ENCODE measurements at regions not wholly inside any gene's neighbourhood (a gene's known extent, or its start where the extent isn't known, plus 50 kb on each side); places are given as distances from the start of the nearest gene placed in this dataset.

DNA sequence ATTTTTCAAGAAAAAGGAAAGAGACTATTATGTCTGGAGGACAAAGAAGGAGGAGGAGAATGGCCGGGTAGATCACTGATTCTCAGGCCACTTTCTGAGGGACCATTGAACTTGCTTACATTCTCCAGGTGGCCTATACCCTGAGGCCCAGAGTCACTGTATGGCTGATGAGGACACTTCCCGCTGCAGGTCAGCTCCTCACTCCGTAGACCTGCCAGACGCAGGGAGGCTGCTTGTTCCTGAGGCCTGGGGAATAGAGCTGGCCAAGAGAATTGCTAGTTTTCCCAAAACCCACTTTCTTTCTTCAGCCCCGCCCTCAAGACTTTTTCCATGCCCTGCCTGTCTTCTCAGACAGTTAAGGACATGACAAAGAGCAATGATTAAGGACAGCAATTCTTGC is 510.5 kb upstream of the TBX3 start:
- H3K9me3 ChIP-seq: no peaks in the 10 kb centered on the region
- no peaks in the 10 kb centered on the region for H3K27me3 ChIP-seq (ENCODE audit: insufficient read depth)
- no peaks in the 10 kb centered on the region for H4K20me1 ChIP-seq (ENCODE audit: insufficient read depth)
- ChIA-PET POLR2A (no interaction called here), CTCF (interaction anchor here (0.9 to 1.2 kb wide), 2 partner anchors 14 to 53 kb away, joined by 3 read pairs; no protein-coding TSS in a partner anchor)
- no peak overlapping the region for H3K4me2 ChIP-seq
- H2AFZ ChIP-seq (ENCODE audit: low read depth): no peak overlapping the region
- H3F3A ChIP-seq (replicated peaks; ENCODE audit: insufficient read depth): no peaks in the 10 kb centered on the region
- no peak overlapping the region for H3K27ac ChIP-seq (ENCODE audit: low read depth in 2 of 2, low read length in 1 of 2)
- no peaks in the 10 kb centered on the region for H3K9me2 ChIP-seq
- TF ChIP-seq EZH2phosphoT487 (IDR thresholded peaks at IDR 0.05; ENCODE audit: borderline replicate concordance, low read depth): no peak
- TF ChIP-seq CTCF (IDR thresholded peaks at IDR 0.05): no peak
- no peak for TF ChIP-seq YY1 (IDR thresholded peaks at IDR 0.05; ENCODE audit: low read depth)
- TF ChIP-seq GATA2 (CRISPR knock-in tag; IDR thresholded peaks at IDR 0.05): no peak
- no peak for TF ChIP-seq FOSL2 (IDR thresholded peaks at IDR 0.05; ENCODE audit: borderline replicate concordance, low read depth)
- TF ChIP-seq, protein P1, sequence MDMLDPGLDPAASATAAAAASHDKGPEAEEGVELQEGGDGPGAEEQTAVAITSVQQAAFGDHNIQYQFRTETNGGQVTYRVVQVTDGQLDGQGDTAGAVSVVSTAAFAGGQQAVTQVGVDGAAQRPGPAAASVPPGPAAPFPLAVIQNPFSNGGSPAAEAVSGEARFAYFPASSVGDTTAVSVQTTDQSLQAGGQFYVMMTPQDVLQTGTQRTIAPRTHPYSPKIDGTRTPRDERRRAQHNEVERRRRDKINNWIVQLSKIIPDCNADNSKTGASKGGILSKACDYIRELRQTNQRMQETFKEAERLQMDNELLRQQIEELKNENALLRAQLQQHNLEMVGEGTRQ (IDR thresholded peaks at IDR 0.05; ENCODE audit: borderline replicate concordance, low read depth, low read length): no peak
- TF ChIP-seq NFIC (IDR thresholded peaks at IDR 0.05; ENCODE audit: borderline replicate concordance): no peak
- TF ChIP-seq, protein P2, sequence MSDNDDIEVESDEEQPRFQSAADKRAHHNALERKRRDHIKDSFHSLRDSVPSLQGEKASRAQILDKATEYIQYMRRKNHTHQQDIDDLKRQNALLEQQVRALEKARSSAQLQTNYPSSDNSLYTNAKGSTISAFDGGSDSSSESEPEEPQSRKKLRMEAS (IDR thresholded peaks at IDR 0.05; ENCODE audit: low read depth): no peak
- no peak for TF ChIP-seq NRF1 (IDR thresholded peaks at IDR 0.05; ENCODE audit: low read depth, low read length)
- TF ChIP-seq RCOR1 (IDR thresholded peaks at IDR 0.05; ENCODE audit: low read length): no peak
- TF ChIP-seq ELF1 (IDR thresholded peaks at IDR 0.05): no peak
- no peak for TF ChIP-seq JUND (IDR thresholded peaks at IDR 0.05)
- TF ChIP-seq SIN3A (IDR thresholded peaks at IDR 0.05; ENCODE audit: borderline replicate concordance, low read depth, low read length): no peak
- H3K9ac ChIP-seq: no peak overlapping the region
- H3K4me1 ChIP-seq (ENCODE audit: control insufficient read depth in 1 of 2, insufficient read depth in 2 of 2, low read depth in 1 of 2, low read length in 1 of 2): peaks cover 0 to 3% of the 10 kb centered on the region in 2 experiments; a peak in 2 of 4 replicates
- no peaks in the 10 kb centered on the region for H3K36me3 ChIP-seq (replicated peaks in 1 of 2; ENCODE audit: control insufficient read depth in 1 of 2, insufficient read depth in 2 of 2, low read length in 1 of 2)
- 89% methylated on average over 5 of the region's 5 CpGs for WGBS (ENCODE audit: low lambda C conversion rate)
- no peak for DNase-seq
- no peak overlapping the region for H3K4me3 ChIP-seq (ENCODE audit: low read depth in 2 of 2, low read length in 1 of 2)
- no peaks in the 10 kb centered on the region for H3K79me2 ChIP-seq (ENCODE audit: insufficient read depth)

DNA sequence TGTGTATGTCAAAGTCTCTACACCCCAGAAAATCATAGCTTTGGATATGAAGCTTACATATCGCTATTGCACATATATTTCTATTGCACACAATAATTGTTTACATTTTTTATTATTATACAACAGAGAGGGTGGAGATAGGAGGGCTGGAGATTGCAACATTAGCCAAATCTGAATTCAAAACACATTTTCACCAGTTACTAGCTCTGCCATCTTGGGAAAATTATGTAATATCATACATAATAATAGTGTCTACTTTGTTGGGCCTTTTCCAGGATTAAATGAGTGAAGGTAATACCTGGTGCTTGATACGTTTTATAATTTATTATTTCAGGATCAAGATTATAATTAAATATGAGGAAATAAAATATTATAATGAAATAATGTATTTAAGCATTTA is 507.4 kb upstream of the TBX3 start:
- H3K9me2 ChIP-seq: no peaks in the 10 kb centered on the region
- H3K4me1 ChIP-seq (ENCODE audit: control insufficient read depth in 1 of 2, insufficient read depth in 2 of 2, low read depth in 1 of 2, low read length in 1 of 2): peaks cover 0 to 3% of the 10 kb centered on the region in 2 experiments; a peak in 2 of 4 replicates
- no peaks in the 10 kb centered on the region for H3K27me3 ChIP-seq (ENCODE audit: insufficient read depth)
- no peaks in the 10 kb centered on the region for H3K36me3 ChIP-seq (replicated peaks in 1 of 2; ENCODE audit: control insufficient read depth in 1 of 2, insufficient read depth in 2 of 2, low read length in 1 of 2)
- H3K27ac ChIP-seq (ENCODE audit: low read depth in 2 of 2, low read length in 1 of 2): no peak overlapping the region
- no peak overlapping the region for H3K4me3 ChIP-seq (ENCODE audit: low read depth in 2 of 2, low read length in 1 of 2)
- DNase-seq: no peak
- TF ChIP-seq IRF3 (IDR thresholded peaks at IDR 0.05; ENCODE audit: low read depth, low read length): no peak
- TF ChIP-seq MXI1 (IDR thresholded peaks at IDR 0.05; ENCODE audit: low read depth, low read length): no peak
- no peaks in the 10 kb centered on the region for H3K79me2 ChIP-seq (ENCODE audit: insufficient read depth)
- no peak overlapping the region for H3K4me2 ChIP-seq
- no peak overlapping the region for H3K9ac ChIP-seq
- no peaks in the 10 kb centered on the region for H3F3A ChIP-seq (replicated peaks; ENCODE audit: insufficient read depth)
- ChIA-PET CTCF (interaction anchor here (1.2 to 1.3 kb wide), 2 partner anchors 22 to 522 kb away, joined by 3 to 4 read pairs; no protein-coding TSS in a partner anchor), POLR2A (no interaction called here)
- no peaks in the 10 kb centered on the region for H4K20me1 ChIP-seq (ENCODE audit: insufficient read depth)
- 87% methylated on average over 2 of the region's 2 CpGs for WGBS (ENCODE audit: low lambda C conversion rate)
- no peak overlapping the region for H2AFZ ChIP-seq (ENCODE audit: low read depth)
- no peaks in the 10 kb centered on the region for H3K9me3 ChIP-seq

Measured in SK-N-SH (cell line).